ENCODE measurements at regions not wholly inside any gene's neighbourhood (a gene's known extent, or its start where the extent isn't known, plus 50 kb on each side); places are given as distances from the start of the nearest gene placed in this dataset.

DNA sequence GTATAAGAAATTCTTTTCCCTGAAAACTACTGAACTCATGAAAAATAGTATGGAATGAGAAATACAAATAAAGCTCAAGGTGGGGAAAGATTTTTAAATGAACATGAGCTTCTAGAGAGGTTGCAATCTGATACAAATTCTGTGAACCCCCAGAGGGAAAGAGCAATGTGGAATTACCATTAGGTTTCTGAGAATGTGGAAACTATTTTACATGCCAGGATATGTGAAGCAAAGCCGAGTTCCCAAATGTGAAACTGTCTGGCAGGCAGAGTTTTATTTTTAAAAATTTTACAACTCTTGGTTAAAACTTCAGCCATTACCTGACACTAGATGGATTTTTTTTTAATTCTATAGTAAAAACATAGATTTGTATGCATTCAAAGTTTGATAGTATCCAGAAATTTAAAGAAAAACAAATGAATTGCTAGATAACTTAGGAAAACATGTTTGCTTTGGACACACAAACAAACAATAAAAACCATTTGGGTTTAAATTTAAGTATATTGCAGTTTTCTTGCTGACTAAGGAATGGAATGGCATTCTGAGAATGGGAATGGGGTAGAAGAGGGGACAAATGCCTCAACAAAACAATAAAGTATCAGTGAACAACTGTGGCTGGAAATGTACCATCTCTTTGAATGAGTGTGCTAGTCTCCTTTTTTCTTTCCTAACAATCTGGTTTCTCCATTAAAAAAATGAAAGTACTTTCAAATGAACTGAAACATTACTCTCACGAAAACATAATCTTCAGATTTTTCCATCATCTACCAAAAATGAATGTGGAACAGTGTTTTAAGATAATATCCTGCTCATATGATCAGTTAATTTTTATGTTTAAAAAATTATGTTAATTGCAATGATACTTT lies 99.6 kb downstream of the PCDH18 start:
- no peak for DNase-seq (ENCODE audit: extremely low spot score in 2 of 2)
- H3K27me3 ChIP-seq: no peaks in the 10 kb centered on the region
- TF ChIP-seq, protein P1, sequence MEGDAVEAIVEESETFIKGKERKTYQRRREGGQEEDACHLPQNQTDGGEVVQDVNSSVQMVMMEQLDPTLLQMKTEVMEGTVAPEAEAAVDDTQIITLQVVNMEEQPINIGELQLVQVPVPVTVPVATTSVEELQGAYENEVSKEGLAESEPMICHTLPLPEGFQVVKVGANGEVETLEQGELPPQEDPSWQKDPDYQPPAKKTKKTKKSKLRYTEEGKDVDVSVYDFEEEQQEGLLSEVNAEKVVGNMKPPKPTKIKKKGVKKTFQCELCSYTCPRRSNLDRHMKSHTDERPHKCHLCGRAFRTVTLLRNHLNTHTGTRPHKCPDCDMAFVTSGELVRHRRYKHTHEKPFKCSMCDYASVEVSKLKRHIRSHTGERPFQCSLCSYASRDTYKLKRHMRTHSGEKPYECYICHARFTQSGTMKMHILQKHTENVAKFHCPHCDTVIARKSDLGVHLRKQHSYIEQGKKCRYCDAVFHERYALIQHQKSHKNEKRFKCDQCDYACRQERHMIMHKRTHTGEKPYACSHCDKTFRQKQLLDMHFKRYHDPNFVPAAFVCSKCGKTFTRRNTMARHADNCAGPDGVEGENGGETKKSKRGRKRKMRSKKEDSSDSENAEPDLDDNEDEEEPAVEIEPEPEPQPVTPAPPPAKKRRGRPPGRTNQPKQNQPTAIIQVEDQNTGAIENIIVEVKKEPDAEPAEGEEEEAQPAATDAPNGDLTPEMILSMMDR (IDR thresholded peaks at IDR 0.05): no peak
- TF ChIP-seq POLR2A (IDR thresholded peaks at IDR 0.05) (no peak), POLR2AphosphoS5 (IDR thresholded peaks at IDR 0.05; ENCODE audit: insufficient read depth in 1 of 2, low read depth in 1 of 2) (no peak)
- H3K27ac ChIP-seq: peak overlapping the region; percentile 53
- no peaks in the 10 kb centered on the region for H3K36me3 ChIP-seq
- no peak overlapping the region for H3K4me3 ChIP-seq
- H3K4me1 ChIP-seq: no peaks in the 10 kb centered on the region
- intact Hi-C loops (cut with DNase I): no loop called here
- no peaks in the 10 kb centered on the region for H3K9me3 ChIP-seq

DNA sequence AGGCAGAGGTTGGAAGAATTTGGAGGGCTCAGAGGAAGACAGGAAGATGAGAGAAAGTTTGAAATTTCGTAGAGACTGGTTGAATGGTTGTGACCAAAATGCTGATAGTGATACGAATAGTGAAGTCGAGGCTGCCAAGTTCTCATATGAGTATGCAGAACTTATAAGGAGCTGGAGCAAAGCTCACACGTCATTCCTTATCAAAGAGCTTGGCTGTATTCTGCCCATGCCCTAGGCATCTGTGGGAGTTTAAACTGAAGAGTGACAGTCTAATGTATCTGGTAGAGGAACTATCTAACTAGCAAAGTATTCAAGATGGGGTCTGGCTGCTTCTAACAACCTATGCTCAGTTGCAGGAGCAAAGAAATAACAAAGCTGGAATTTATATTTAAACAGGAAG lies 102.1 kb downstream of the PCDH18 start:
- H3K36me3 ChIP-seq: no peaks in the 10 kb centered on the region
- H3K9me3 ChIP-seq: no peaks in the 10 kb centered on the region
- H3K27ac ChIP-seq: no peak overlapping the region
- no peak overlapping the region for H3K4me3 ChIP-seq
- no peak for TF ChIP-seq POLR2AphosphoS5 (IDR thresholded peaks at IDR 0.05; ENCODE audit: insufficient read depth in 1 of 2, low read depth in 1 of 2)
- TF ChIP-seq POLR2A (IDR thresholded peaks at IDR 0.05): no peak
- TF ChIP-seq, protein P1 (IDR thresholded peaks at IDR 0.05): no peak
- H3K27me3 ChIP-seq: no peaks in the 10 kb centered on the region
- no peaks in the 10 kb centered on the region for H3K4me1 ChIP-seq
- intact Hi-C loops (cut with DNase I): no loop called here
- no peak for DNase-seq (ENCODE audit: extremely low spot score in 2 of 2)

DNA sequence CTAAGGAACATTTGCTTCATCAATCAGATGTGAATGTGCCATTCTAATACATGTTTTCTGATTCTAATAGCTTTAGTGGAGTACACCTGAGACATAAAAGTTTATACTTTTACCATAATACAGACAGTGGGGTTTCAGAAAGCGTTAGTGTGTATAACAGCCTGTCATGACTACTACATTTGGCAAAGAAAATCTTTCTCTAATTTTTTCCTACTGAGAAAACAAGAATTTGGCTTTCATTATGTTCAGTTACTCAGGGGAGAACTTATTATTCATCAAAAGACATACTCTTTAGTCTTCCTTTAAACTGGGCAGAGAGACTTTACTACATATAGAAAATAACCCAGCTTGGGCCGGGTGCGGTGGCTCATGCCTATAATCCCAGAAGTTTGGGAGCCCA lies 104.9 kb downstream of the PCDH18 start:
- Histone ChIP-seq H3K9me3 (no peaks in the 10 kb centered on the region), H3K4me1 (no peaks in the 10 kb centered on the region), H3K36me3 (no peaks in the 10 kb centered on the region), H3K27me3 (no peaks in the 10 kb centered on the region), H3K27ac (no peak overlapping the region), H3K4me3 (no peak overlapping the region)
- no peak for DNase-seq (ENCODE audit: extremely low spot score in 2 of 2)
- intact Hi-C loops (cut with DNase I): no loop called here
- TF ChIP-seq, protein P1 (IDR thresholded peaks at IDR 0.05): no peak
- TF ChIP-seq POLR2A (IDR thresholded peaks at IDR 0.05): no peak
- TF ChIP-seq POLR2AphosphoS5 (IDR thresholded peaks at IDR 0.05; ENCODE audit: insufficient read depth in 1 of 2, low read depth in 1 of 2): no peak

DNA sequence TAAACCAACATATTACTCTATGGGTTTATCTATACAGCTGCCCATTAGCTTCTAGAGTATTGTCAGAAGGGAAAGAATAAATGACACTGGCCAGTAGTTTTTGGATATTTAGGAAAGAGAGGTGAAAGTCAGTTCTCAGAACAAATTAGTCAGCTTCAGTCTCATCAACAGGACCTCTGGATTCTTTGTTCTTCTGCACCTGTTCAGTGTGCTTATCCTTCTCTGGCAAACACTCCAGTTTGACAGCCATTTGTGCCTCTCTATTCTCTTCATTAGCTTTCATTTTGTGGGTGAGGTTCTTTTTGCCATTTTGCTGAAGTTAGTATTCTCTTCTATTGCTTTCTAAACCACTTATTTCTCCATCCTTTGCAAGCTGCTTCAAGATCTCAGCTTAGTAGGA lies 107.0 kb downstream of the PCDH18 start:
- no peaks in the 10 kb centered on the region for H3K4me1 ChIP-seq
- H3K36me3 ChIP-seq: no peaks in the 10 kb centered on the region
- no peaks in the 10 kb centered on the region for H3K9me3 ChIP-seq
- TF ChIP-seq, protein P1 (IDR thresholded peaks at IDR 0.05): no peak
- no peak for TF ChIP-seq POLR2AphosphoS5 (IDR thresholded peaks at IDR 0.05; ENCODE audit: insufficient read depth in 1 of 2, low read depth in 1 of 2)
- no peak for TF ChIP-seq POLR2A (IDR thresholded peaks at IDR 0.05)
- intact Hi-C loops (cut with DNase I): no loop called here
- H3K27me3 ChIP-seq: no peaks in the 10 kb centered on the region
- no peak overlapping the region for H3K27ac ChIP-seq
- DNase-seq (ENCODE audit: extremely low spot score in 2 of 2): no peak
- H3K4me3 ChIP-seq: no peak overlapping the region

DNA sequence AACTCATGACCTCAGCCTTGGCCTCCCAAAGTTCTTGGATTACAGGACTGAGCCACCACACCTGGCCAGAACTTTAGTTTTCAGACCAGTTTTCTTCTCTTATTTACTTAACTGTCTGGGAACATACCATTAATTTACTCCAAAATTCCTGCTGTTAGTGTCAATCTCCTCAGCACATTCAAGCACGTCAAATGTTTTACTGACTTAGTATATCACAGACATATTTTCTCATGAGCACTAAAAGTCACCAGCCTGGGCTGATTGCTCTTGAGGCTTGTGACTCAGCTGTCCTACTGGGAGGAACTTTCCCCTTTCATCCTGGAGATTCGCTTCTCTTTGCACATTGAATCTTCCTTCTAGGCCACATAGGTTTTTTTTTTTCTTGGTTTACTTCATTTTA lies 109.6 kb downstream of the PCDH18 start:
- H3K27ac ChIP-seq: no peak overlapping the region
- no peak for DNase-seq (ENCODE audit: extremely low spot score in 2 of 2)
- TF ChIP-seq POLR2A (IDR thresholded peaks at IDR 0.05) (no peak), POLR2AphosphoS5 (IDR thresholded peaks at IDR 0.05; ENCODE audit: insufficient read depth in 1 of 2, low read depth in 1 of 2) (no peak)
- no peaks in the 10 kb centered on the region for H3K27me3 ChIP-seq
- intact Hi-C loops (cut with DNase I): no loop called here
- H3K4me1 ChIP-seq: no peaks in the 10 kb centered on the region
- H3K4me3 ChIP-seq: no peak overlapping the region
- no peaks in the 10 kb centered on the region for H3K36me3 ChIP-seq
- no peaks in the 10 kb centered on the region for H3K9me3 ChIP-seq

All from vagina (tissue), 2 donors.